Endothelial cell (in vitro differentiated cells): ENCODE measurements at regions not wholly inside any gene's neighbourhood (a gene's known extent, or its start where the extent isn't known, plus 50 kb on each side); places are given as distances from the start of the nearest gene placed in this dataset.
"Not testable (repeated sequence)": the region's sequence is repeated elsewhere in the genome, so short reads cannot be mapped to it uniquely, and the experiment has no call there.

ENCODE experiments used
- DNase-seq: peaks from one replicate; pipeline ENCODE4 v3.0.0; 2021; ENCODE audit warnings: low spot score
- H3K27ac Mint-ChIP-seq: one replicate; pipeline ENCODE4 v1.8.0; 2021; ENCODE audit warnings: mixed read lengths, inconsistent platforms; ENCODE audit not compliant: unreplicated experiment
- H3K27me3 Mint-ChIP-seq: one replicate; pipeline ENCODE4 v1.8.0; 2021; ENCODE audit warnings: mild to moderate bottlenecking, moderate library complexity, mixed read lengths, inconsistent platforms; ENCODE audit not compliant: unreplicated experiment
- H3K36me3 Mint-ChIP-seq: one replicate; pipeline ENCODE4 v1.8.0; 2021; ENCODE audit warnings: mild to moderate bottlenecking, low read depth, mixed read lengths, inconsistent platforms; ENCODE audit not compliant: unreplicated experiment
- H3K4me1 Mint-ChIP-seq: one replicate; pipeline ENCODE4 v1.8.0; 2021; ENCODE audit warnings: mild to moderate bottlenecking, mixed read lengths, inconsistent platforms; ENCODE audit not compliant: unreplicated experiment
- H3K4me3 Mint-ChIP-seq: one replicate; pipeline ENCODE4 v1.8.0; 2021; ENCODE audit warnings: mild to moderate bottlenecking, mixed read lengths, inconsistent platforms; ENCODE audit not compliant: unreplicated experiment
- H3K9me3 Mint-ChIP-seq: one replicate; pipeline ENCODE4 v1.8.0; 2021; ENCODE audit warnings: mixed read lengths, inconsistent platforms; ENCODE audit not compliant: unreplicated experiment
- TF ChIP-seq, protein P1 (sequence below): fragments of 200-600 bp; sonication (generic); IDR thresholded peaks from one replicate; pipeline ENCODE4 v1.5.0; 2021; ENCODE audit warnings: antibody characterized with exemption; ENCODE audit not compliant: unreplicated experiment

DNA sequence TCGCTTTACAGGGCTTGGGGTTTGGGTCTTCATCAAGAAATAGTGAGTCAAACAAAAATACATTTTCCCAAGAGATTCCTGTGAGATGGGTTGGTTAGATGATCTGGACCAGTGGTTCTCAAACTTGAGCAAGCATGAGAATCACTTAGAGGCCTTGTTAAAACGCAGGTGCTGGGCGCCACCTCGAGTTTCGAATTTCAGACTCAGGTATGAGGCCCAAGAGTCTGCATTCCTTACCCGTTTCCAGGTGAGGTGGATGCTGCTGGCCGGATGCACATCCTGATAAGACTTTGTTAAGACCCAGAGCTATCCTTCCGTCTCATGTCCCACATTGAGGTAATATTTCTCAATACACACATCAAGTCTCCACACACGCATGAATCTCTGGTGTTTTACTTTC is 707.8 kb upstream of the SALL3 start:
- Mint-ChIP-seq H3K36me3 (peaks cover 9% of the 10 kb centered on the region), H3K27me3 (no peaks in the 10 kb centered on the region), H3K27ac (no peak overlapping the region), H3K4me1 (no peaks in the 10 kb centered on the region), H3K9me3 (peaks cover 33% of the 10 kb centered on the region), H3K4me3 (no peak overlapping the region)
- TF ChIP-seq, protein P1, sequence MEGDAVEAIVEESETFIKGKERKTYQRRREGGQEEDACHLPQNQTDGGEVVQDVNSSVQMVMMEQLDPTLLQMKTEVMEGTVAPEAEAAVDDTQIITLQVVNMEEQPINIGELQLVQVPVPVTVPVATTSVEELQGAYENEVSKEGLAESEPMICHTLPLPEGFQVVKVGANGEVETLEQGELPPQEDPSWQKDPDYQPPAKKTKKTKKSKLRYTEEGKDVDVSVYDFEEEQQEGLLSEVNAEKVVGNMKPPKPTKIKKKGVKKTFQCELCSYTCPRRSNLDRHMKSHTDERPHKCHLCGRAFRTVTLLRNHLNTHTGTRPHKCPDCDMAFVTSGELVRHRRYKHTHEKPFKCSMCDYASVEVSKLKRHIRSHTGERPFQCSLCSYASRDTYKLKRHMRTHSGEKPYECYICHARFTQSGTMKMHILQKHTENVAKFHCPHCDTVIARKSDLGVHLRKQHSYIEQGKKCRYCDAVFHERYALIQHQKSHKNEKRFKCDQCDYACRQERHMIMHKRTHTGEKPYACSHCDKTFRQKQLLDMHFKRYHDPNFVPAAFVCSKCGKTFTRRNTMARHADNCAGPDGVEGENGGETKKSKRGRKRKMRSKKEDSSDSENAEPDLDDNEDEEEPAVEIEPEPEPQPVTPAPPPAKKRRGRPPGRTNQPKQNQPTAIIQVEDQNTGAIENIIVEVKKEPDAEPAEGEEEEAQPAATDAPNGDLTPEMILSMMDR, result no peak
- DNase-seq, result no peak

DNA sequence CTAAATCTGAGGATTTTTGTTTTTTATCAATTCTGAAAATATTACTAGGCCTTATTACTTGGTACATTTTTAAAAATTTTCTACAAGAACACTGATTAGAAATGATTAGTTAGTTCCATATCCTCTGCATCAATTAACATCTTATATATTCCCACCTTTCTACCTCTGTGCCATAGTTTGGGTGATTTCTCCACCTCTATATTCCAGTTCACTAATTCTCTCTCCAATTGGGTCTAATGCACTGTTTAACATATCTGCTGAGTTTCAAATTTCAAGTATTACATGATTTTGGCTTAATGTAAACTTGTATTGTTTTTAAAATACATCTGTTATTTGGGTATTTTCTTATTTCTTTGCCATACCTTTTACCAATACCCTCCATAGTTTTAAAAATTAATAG is 705.7 kb upstream of the SALL3 start:
- TF ChIP-seq, protein P1, result no peak
- no peak for DNase-seq
- Mint-ChIP-seq H3K36me3 (peaks cover 6% of the 10 kb centered on the region), H3K4me1 (no peaks in the 10 kb centered on the region), H3K9me3 (peaks cover 19% of the 10 kb centered on the region), H3K27ac (no peak overlapping the region), H3K27me3 (no peaks in the 10 kb centered on the region), H3K4me3 (no peak overlapping the region)

DNA sequence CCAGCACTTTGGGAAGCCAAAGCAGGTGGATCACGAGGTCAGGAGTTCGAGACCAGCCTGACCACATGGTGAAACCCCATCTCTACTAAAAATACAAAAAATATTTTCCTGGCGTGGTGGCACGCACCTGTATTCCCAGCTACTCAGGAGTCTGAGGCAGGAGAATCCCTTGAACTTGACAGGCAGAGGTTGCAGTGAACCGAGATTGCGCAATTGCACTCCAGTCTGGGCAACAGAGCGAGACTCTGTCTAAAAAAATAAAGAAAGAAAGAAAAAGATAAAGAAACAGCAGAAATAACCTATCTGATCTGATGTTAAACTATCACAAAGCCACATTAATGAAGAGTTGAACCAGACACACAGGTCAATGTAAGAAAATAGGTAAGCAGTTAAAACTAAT is 696.2 kb upstream of the SALL3 start:
- not testable (repeated sequence) for H3K9me3 Mint-ChIP-seq, H3K4me1 Mint-ChIP-seq, H3K36me3 Mint-ChIP-seq, H3K27me3 Mint-ChIP-seq, H3K27ac Mint-ChIP-seq, DNase-seq, H3K4me3 Mint-ChIP-seq

DNA sequence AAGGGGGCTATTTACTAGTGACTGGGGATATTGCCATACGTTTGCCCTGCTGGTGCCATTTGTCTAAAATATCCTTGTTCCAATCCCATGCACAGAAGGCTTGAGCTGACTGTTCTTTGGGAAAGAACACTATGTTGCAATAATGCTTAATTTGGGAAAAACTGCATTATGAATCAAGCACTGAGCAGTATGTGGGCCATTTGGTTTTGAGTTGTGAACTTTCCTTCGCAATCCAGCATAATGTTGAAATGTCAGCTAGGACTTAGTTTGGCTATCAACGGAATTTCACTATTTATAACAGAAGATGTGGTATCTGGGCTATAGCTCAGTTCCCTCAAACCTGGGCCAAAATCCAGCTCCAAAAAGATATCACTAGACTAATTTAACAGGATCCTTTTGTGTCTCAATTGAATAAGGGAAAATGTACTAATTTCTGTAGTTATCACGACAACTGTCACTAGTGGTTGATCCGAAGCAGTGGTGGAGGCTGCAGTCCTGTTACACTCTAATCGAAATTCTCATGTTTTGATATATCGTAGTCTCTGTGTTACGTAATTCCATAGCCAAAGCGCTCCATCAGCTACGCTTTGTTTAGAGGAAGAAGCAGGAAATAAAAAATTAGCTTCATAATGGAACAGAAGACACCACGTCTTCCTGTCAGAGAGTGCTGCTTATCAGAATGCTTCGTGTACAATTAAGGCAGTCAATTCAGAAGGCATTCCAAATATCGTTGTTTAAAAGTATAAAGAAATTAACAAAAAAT is 686.8 kb upstream of the SALL3 start:
- Mint-ChIP-seq H3K27me3 (peaks cover 1% of the 10 kb centered on the region), H3K4me1 (no peaks in the 10 kb centered on the region), H3K9me3 (peaks cover 42% of the 10 kb centered on the region), H3K4me3 (no peak overlapping the region), H3K27ac (no peak overlapping the region), H3K36me3 (peaks cover 4% of the 10 kb centered on the region)
- TF ChIP-seq, protein P1, result no peak
- DNase-seq, result no peak

DNA sequence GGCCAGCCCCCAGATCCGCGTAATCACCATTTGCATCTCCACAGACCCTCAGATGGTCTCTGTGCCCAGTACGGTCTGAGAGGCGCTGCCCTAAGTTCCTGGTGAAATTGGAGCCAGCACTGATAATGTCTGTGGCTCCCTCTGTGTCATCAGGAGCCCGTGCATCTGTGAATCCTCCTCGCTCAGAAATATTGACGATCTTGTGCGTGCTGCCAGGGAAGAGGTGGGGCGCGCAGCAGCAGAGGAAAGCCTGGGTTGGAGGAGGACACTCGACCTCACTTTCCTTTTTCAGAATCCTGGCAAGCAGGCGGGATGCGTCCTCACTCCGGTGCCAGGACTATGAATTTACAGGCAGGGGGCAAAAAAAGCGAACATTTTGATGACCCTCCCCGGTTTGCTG is 686.1 kb upstream of the SALL3 start:
- Mint-ChIP-seq H3K4me1 (no peaks in the 10 kb centered on the region), H3K4me3 (no peak overlapping the region), H3K36me3 (peaks cover 4% of the 10 kb centered on the region), H3K9me3 (peaks cover 49% of the 10 kb centered on the region), H3K27me3 (peaks cover 1% of the 10 kb centered on the region), H3K27ac (no peak overlapping the region)
- no peak for DNase-seq
- TF ChIP-seq, protein P1, result no peak
